ENCODE measurements at regions not wholly inside any gene's neighbourhood (a gene's known extent, or its start where the extent isn't known, plus 50 kb on each side); places are given as distances from the start of the nearest gene placed in this dataset.

DNA sequence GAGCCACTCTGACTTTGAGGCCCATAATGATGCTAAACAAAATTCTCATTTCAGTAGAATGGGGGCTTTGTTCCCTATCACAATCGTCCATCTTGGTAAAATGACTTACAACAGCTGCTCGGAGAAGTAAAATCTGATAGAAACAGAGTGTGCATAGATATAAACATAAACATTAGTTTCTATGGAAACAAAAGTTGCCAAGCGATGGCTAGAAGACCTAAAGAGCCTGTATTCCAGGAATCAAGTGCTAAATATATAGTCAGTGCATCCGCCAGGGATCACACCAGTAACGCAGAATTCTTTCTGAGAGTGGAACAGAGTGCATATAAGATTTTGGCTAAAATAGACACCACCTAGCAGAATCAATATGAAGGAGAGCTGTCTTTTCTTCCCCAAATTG lies 91.2 kb upstream of the KAZN start:
- intact Hi-C loops (cut with DNase I), result no loop called here
- no peak for DNase-seq (ENCODE audit: extremely low spot score)
- Histone ChIP-seq H3K36me3 (no peaks in the 10 kb centered on the region), H3K4me1 (peaks cover 0 to 36% (median 32%) of the 10 kb centered on the region in 4 donors), H3K4me3 (no peak overlapping the region), H3K27ac (replicated peaks in 1 of 4) (no peak overlapping the region), H3K9me3 (no peaks in the 10 kb centered on the region), H3K27me3 (no peaks in the 10 kb centered on the region)
- TF ChIP-seq, protein P1, sequence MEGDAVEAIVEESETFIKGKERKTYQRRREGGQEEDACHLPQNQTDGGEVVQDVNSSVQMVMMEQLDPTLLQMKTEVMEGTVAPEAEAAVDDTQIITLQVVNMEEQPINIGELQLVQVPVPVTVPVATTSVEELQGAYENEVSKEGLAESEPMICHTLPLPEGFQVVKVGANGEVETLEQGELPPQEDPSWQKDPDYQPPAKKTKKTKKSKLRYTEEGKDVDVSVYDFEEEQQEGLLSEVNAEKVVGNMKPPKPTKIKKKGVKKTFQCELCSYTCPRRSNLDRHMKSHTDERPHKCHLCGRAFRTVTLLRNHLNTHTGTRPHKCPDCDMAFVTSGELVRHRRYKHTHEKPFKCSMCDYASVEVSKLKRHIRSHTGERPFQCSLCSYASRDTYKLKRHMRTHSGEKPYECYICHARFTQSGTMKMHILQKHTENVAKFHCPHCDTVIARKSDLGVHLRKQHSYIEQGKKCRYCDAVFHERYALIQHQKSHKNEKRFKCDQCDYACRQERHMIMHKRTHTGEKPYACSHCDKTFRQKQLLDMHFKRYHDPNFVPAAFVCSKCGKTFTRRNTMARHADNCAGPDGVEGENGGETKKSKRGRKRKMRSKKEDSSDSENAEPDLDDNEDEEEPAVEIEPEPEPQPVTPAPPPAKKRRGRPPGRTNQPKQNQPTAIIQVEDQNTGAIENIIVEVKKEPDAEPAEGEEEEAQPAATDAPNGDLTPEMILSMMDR (IDR thresholded peaks at IDR 0.05), result no peak
- no peak for TF ChIP-seq POLR2AphosphoS5 (IDR thresholded peaks at IDR 0.05)
- TF ChIP-seq EP300 (IDR thresholded peaks at IDR 0.05), result no peak
- TF ChIP-seq POLR2A (IDR thresholded peaks at IDR 0.05; ENCODE audit: low read depth), result no peak
- 38% methylated on average over 5 of the region's 5 CpGs for WGBS

DNA sequence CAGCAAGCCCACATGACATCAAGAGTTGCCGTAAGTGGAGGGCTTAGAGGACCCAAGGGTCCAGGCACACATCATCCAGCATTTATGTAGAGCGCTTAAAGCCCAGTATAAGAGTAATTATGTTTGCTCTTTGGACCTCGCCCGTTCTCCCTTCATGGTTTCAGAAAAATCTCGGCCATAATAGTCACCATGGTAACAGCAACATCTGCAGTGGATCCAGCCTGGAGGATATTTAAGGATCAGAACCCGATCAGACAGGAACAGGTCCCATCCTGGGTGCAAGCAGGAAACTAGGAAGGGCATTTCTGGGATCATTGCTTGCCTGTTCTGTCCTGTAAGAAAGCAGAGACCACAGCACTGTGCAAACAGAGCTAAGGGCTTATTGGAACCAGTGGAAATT lies 89.9 kb upstream of the KAZN start:
- Histone ChIP-seq H3K27me3 (no peaks in the 10 kb centered on the region), H3K27ac (replicated peaks in 1 of 4) (no peak overlapping the region), H3K9me3 (no peaks in the 10 kb centered on the region), H3K4me3 (no peak overlapping the region), H3K4me1 (peaks cover 0 to 48% (median 41%) of the 10 kb centered on the region in 4 donors), H3K36me3 (no peaks in the 10 kb centered on the region)
- intact Hi-C loops (cut with DNase I), result no loop called here
- TF ChIP-seq, protein P1 (IDR thresholded peaks at IDR 0.05), result no peak
- TF ChIP-seq POLR2AphosphoS5 (IDR thresholded peaks at IDR 0.05) (no peak), POLR2A (IDR thresholded peaks at IDR 0.05; ENCODE audit: low read depth) (no peak), EP300 (IDR thresholded peaks at IDR 0.05) (no peak)
- no peak for DNase-seq (ENCODE audit: extremely low spot score)
- 91% methylated on average over 6 of the region's 6 CpGs for WGBS

DNA sequence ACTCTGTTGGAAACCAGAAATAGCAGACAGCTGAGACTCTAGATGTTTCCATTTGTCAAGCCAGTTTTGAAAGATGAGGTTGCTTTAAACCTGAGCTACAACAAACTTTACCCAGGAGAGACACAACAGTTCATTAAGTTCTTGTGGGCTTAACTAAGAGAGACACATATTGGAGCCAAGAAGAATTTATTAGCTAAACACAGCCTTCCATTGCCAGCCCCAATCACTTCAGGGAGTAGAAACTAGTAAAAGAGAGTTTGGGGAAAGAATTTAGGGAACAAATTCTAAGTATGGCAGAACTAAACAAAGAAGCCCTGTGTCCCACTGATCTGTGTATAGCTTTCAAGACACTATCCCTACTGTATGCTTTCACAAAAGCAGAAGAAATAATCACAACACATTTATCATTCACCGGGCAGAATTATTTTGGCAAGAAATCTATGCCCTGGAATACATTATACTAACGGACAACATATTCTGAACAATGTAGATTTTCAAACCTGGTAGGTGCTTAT lies 87.3 kb upstream of the KAZN start:
- DNase-seq (ENCODE audit: extremely low spot score), result no peak
- Histone ChIP-seq H3K27me3 (no peaks in the 10 kb centered on the region), H3K4me3 (no peak overlapping the region), H3K27ac (replicated peaks in 1 of 4) (peak overlapping the region in 2 of 4 donors; percentile 12 to 47), H3K36me3 (no peaks in the 10 kb centered on the region), H3K4me1 (peaks cover 0 to 51% (median 41%) of the 10 kb centered on the region in 4 donors), H3K9me3 (no peaks in the 10 kb centered on the region)
- 46% methylated on average over 2 of the region's 2 CpGs for WGBS
- intact Hi-C loops (cut with DNase I), result loop anchor here (10.0 kb wide), 1 partner anchor 396 kb away; no protein-coding TSS in a partner anchor
- TF ChIP-seq EP300 (IDR thresholded peaks at IDR 0.05) (no peak), POLR2A (IDR thresholded peaks at IDR 0.05; ENCODE audit: low read depth) (no peak), POLR2AphosphoS5 (IDR thresholded peaks at IDR 0.05) (no peak)
- TF ChIP-seq, protein P1 (IDR thresholded peaks at IDR 0.05), result no peak

DNA sequence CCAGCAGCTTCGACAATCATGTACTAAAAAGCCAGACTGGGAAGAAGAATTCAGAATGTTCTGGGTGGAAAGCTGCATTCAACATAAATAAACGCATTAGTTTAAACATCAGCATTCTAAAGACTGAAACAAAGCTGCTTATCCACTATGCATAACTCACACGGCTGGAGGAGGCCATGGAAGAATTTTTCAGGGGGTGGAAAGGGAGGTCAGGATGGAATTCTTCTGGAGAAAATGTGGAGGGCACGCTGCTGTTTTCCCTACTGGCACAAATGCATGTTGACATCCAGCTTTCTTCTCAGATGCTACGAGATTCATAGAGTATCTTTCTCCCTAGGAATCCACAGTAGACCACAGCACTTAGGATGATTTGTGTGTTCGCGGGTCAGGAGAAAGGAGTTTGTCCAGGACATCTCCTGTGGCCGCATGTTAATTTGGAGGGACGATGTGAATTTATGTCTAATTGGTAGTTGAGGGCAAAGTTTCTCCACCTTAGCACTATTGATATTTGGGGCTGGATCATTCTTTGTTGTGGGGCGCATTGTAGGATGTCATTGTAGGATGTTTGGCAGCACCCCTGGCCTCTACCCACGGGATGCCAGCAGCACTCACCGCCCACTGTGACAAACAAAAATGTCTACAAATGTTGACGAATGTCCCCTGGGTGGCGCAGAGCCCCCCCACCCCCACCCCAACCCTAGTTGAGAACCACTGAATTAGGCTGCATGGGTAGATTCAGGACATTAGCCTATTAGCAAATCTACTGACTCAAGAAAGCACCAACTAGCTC lies 86.5 kb upstream of the KAZN start:
- Histone ChIP-seq H3K36me3 (no peaks in the 10 kb centered on the region), H3K4me3 (no peak overlapping the region), H3K4me1 (peaks cover 0 to 52% (median 42%) of the 10 kb centered on the region in 4 donors), H3K27ac (replicated peaks in 1 of 4) (peak overlapping the region in 2 of 4 donors; percentile 20 to 47), H3K9me3 (no peaks in the 10 kb centered on the region), H3K27me3 (no peaks in the 10 kb centered on the region)
- no peak for DNase-seq (ENCODE audit: extremely low spot score)
- WGBS, result 73% methylated on average over 14 of the region's 14 CpGs
- intact Hi-C loops (cut with DNase I), result loop anchor here (10.0 kb wide), 1 partner anchor 397 kb away; no protein-coding TSS in a partner anchor
- no peak for TF ChIP-seq EP300 (IDR thresholded peaks at IDR 0.05)
- no peak for TF ChIP-seq POLR2AphosphoS5 (IDR thresholded peaks at IDR 0.05)
- no peak for TF ChIP-seq POLR2A (IDR thresholded peaks at IDR 0.05; ENCODE audit: low read depth)

DNA sequence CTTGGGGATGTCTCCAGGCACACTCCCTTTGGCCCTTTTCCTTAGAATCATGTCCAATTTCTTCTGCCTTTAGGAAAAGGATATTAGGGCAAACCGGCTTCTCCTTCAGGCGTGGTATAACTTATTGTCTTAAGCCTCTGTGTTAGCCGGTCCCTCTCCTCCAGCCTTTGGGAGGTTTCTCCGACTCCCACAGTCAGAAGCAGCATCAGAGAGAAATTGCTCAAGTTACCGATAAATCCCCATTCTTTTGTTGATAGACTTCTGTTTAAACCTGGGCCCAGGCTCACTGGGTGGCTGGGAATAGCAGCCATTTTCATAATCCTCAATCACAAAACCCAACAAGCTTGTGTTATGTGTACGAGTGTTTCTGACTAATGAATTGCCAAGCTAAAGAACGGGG lies 85.4 kb upstream of the KAZN start:
- no peaks in the 10 kb centered on the region for H3K27me3 ChIP-seq
- H3K4me1 ChIP-seq, result peaks cover 0 to 53% (median 45%) of the 10 kb centered on the region in 4 donors
- no peak for DNase-seq (ENCODE audit: extremely low spot score)
- H3K4me3 ChIP-seq, result no peak overlapping the region
- H3K9me3 ChIP-seq, result no peaks in the 10 kb centered on the region
- H3K36me3 ChIP-seq, result no peaks in the 10 kb centered on the region
- intact Hi-C loops (cut with DNase I), result loop anchor here (10.0 kb wide), 1 partner anchor 398 kb away; no protein-coding TSS in a partner anchor
- TF ChIP-seq EP300 (IDR thresholded peaks at IDR 0.05) (no peak), POLR2A (IDR thresholded peaks at IDR 0.05; ENCODE audit: low read depth) (no peak), POLR2AphosphoS5 (IDR thresholded peaks at IDR 0.05) (no peak)
- TF ChIP-seq, protein P1 (IDR thresholded peaks at IDR 0.05), result no peak
- H3K27ac ChIP-seq (replicated peaks in 1 of 4), result peak overlapping the region in 1 of 4 donors; percentile 20
- 73% methylated on average over 7 of the region's 7 CpGs for WGBS
